B cell (primary cell): ENCODE measurements at regions not wholly inside any gene's neighbourhood (a gene's known extent, or its start where the extent isn't known, plus 50 kb on each side); places are given as distances from the start of the nearest gene placed in this dataset.
A peak's percentile ranks its signal among the peaks of the same experiment; 100 is the strongest.

Experiments used
- CTCF ChIP-seq: fragments of 200-600 bp; IDR thresholded peaks from one replicate; pipeline ENCODE4 v1.8.0; 2022; ENCODE audit warnings: antibody characterized with exemption, mild to moderate bottlenecking
- EZH2 ChIP-seq: IDR thresholded peaks from 2 replicates; pipeline ENCODE4 v1.6.1; 2012; ENCODE audit warnings: borderline replicate concordance, low read depth, mild to moderate bottlenecking, moderate library complexity, low read length; ENCODE audit not compliant: insufficient read depth, poor library complexity, severe bottlenecking

- TF ChIP-seq CTCF (peak; percentile 25), EZH2 (no peak)
These were observed 111.4 kb downstream of the LHX2 start for GRCh38 chr9:124122813-124123462.
